ENCODE measurements at regions not wholly inside any gene's neighbourhood (a gene's known extent, or its start where the extent isn't known, plus 50 kb on each side); places are given as distances from the start of the nearest gene placed in this dataset.

DNA sequence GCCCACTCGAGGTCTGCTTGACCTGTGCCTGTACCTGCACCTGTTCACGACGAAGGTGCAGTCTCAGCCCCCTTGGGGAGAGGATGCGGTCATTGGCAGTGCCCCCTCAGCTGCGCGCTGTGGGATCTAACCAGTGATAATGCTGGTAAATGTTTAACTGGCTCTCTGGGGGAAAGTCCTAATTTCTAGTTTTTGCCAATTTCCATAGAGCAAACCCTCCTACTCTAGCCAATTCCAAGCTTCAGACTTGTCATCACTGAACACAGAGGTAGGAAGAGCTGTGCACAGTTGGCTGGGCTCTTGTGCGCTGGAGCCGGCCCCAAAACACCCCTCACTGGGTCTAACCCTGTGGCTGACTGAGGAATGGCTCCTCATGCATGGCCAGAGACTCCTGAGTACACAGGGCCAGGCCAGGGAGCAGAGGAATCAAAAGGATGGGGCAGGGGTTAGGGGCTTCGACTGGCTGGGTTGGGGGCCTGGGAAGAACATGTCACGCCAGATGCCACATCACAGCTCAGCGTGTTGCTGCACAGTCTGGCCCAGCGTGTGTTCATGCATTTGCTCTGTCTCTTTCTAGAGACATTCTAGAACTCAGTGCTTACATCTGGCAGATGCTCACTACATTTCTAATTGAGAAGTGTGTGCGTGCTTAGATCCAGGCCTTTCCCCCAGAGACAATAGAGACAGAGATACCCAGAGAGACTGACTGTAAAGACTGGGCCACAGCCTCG is 270.8 kb downstream of the BCOR start:
- ATAC-seq (peak; percentile 70), DNase-seq (ENCODE audit: low spot score) (no peak)

DNA sequence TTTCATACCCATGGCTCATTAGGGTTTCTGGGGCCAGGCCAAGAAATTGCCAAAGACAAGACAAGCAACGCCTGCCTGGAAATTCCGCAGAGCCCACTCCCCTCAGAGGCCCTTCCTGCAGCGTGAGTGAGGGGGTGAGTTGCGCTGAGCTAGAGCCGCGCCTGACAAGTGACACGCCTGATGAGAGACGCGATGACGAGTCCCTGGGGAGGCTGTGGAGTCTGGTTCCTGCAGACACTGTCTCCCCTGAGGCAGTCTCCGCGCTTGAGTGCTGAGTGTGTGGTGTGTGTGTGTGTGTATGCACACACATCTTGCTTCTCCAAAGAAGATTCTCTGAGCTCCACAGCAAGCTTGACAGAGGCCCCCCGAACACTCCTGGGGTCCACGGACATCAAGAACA is 269.8 kb downstream of the BCOR start:
- ATAC-seq: no peak
- no peak for DNase-seq (ENCODE audit: low spot score)

DNA sequence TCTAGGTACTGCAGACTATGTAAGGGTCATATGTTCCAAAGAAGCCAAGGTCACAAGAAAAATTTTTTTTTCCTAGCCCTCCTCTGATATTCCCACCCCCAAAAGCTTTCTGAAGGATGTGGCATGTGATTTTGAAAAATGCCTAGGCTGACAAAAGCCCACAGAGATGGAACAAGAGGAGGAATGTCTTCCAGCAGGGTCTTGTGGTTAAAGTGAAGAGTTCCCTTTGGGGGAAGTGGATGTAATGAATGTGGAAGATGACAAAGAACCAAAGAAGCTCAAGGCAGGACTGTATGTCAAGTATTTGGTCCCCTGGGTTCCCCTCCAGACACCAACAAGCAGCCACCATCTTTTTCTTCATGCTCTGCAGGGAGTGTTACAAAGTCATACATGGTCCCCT is 268.8 kb downstream of the BCOR start:
- DNase-seq (ENCODE audit: low spot score) (no peak), ATAC-seq (no peak)

DNA sequence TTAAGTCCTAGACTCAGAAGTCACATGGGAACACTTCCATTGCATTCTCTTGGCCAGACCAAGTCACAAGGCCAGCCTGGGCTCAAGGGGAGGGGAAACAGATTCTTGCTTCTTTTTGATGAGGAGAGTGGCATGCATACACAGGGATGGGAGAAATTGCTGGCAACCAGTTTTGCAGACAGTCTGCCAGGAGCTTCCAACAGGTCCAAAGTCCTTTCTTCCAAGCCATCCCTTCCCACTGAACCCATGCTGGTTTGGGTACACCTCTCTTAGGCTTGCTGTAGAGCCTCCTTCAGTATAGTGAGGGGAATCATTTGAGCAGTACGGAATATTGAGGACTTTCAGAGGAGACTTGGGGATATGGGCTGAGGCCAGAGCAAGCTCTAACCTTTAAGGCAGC is 267.8 kb downstream of the BCOR start:
- DNase-seq (ENCODE audit: low spot score): peak; percentile 59
- peak; percentile 74 for ATAC-seq

DNA sequence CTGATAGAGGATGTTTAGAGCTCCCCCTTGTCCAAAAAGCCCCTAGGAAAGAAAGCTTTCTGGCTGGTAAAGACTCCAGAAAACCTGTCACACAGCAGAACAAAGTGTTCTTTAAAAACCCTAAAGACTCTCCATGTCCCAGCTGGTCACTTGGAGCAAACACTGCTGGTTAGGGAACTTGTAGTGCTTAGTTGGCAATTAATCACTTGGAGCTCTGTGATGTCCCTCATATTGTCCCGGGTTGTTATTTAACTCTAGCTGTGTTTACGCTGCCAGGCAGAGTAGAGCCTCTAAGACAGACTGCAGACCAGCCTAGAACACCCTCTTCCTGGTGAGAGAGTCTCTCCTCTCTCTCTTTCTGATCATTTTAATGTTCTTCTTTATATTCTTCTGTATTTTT is 267.3 kb downstream of the BCOR start:
- ATAC-seq (peak; percentile 81), DNase-seq (ENCODE audit: low spot score) (peak; percentile 48)

DNA sequence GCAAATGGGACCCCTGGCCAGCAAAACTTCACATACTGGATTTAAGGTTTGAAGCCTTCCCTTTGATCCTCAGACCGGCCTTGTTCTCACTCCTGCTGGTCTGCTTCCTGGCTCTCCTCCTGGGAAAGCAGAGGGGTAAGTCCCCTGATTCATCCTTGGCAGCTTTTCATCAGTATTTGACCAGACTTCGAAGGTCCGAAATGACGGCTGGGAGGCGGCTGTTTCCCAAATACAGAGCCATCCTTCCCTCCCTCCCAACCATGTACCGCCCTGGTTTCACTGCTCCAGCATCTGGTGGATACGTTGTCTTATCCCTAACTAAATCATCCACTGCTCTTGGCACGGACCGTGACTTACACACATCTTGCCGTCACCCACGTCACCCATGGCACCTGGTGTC is 265.5 kb downstream of the BCOR start:
- ATAC-seq (no peak), DNase-seq (ENCODE audit: low spot score) (no peak)

DNA sequence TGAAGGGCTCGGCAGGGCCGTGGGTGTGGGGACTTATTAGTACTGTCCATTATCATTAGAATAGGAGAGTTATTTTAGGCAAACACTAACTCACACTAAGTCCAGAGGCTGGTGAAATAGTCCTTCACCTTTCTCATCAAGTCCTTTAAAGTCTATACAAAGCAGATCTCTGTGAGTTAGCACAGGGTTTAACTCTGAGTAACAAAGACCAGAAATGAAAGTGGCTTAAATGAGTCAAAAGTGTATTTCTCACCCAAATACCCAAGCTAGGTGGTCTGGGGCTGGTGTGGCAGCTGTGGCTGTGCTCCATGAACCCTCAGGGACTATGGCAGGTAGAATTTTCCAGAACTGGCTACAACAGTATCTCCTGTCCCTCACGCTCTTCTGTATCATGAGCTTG is 263.2 kb downstream of the BCOR start:
- ATAC-seq (no peak), DNase-seq (ENCODE audit: low spot score) (no peak)

DNA sequence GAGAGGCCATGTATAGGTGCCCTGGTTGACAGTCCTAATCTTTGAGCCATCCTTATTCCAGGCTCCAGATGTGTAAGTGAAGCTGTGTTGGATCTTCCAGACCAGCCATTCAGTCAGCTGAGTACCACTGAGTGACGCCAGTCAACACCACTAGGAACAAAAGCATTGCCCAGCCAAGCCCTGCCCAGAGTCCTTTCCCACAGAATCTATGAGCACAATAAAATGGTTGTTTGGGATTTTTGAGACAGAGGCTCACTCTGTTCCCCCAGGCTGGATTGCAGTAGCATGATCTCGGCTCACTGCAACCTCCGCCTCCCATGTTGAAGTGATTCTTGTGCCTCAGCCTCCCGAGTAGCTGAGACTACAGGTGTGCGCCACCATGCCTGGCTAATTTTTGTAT is 262.5 kb downstream of the BCOR start:
- no peak for ATAC-seq
- no peak for DNase-seq (ENCODE audit: low spot score)

DNA sequence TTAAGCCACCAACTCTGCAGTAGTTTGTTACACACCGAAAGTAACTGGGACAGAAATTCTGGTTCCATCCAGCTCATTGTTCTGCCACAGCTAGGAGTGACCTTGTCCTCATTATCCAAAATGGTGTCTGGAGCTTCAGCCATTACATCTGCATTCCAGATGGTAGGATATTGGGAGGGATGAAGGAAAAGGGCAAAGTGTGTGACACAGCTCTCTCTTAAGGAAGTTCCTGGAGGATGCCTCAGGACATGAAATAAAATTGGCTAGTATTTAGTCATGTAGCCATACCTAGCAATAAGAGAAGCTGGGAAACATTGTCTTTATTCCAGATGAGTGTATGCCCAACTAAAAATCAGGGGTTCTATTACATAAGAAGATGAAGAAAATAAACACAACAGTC is 262.0 kb downstream of the BCOR start:
- ATAC-seq (no peak), DNase-seq (ENCODE audit: low spot score) (no peak)

DNA sequence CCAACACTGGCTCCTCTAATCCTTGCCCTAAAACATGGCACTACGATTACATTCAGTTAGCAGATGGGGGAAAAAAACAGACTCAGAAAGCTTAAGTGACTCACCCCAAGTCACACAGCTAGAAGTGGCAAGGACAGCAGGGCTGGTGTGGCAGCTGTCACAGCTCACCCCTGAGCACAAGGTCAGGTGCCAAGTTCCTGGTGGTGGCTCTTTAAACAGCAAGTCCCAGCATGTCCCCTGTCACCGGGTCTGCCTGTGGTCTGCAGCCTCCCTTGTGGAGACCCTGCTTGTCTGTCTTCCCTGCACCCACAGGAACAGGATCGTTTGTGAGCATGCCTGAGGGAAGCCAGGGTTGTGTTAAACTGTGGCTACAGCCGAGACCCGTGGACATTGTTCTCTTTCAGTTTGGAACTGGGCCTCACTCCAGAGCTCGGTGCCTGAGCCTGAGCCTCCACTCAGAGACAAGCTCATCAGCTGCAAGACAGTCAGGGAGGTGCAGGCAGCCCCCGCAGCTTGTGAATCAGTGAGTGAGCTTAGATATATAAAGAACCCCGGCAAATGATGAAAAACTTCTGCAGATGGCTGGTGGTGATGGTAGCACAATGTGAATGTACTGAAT is 260.8 kb downstream of the BCOR start:
- ATAC-seq (peak; percentile 96), DNase-seq (ENCODE audit: low spot score) (peak; percentile 47)

DNA sequence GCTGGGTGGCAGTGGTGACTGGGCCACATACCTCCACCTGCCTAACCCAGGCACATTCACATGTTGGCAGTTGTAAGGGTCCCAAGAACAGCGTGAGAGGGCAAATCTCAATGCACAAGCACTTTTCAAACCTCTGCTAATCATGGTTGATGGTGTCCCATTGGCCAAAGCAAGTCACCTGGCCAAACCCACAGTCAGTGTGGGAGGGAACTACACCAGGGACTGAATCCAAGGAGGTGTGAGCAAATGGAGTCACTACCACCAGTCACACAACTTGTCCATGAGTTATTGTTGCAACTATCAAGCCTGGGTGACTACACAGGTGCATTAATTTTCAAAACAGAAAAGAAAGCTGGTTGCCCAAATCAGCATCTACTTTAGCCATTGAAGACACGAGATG is 260.1 kb downstream of the BCOR start:
- ATAC-seq: no peak

DNA sequence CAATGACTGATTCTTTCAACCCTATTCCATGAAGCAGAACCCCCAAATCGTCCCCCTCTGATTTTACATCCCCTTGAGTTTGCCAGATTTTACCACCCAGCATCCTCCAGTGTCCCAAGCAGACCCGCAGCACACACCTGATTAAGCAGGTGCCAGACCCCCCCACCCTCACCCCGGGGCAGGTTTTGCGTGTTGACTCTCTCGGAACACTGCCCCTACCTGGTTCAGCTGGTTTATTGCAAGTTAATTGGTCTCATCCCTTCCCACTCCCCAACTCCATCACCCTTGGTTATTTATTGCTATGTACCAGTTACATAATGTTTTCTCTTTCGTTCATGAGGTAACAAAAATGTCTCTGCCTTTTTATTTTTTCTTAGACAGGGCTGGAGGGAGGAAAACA is 258.4 kb downstream of the BCOR start:
- no peak for DNase-seq (ENCODE audit: low spot score)
- no peak for ATAC-seq

More for the DNA sequence above, 260.1 kb downstream of the BCOR start:
- no peak for DNase-seq (ENCODE audit: low spot score)

DNA sequence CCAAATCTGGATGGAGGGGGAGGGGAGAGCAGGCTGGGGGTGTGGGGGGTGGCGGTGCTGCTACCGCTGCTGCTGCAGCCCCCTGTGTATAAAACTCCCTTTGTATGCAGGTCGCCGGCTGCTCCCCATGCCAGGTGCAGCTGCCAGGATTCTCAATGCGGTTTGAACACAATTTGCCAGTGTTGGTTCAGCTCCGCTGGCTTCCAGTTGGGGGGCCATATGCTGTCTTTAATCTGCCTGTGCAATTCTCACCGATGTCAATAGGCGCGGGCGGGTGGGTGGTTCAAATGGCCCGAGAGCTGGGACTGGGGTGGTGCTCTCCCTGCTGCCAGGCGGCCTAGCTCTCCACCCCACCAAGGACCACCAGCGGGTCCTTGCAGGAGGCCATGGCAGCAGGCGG is 257.6 kb downstream of the BCOR start:
- DNase-seq (ENCODE audit: low spot score) (no peak), ATAC-seq (no peak)

DNA sequence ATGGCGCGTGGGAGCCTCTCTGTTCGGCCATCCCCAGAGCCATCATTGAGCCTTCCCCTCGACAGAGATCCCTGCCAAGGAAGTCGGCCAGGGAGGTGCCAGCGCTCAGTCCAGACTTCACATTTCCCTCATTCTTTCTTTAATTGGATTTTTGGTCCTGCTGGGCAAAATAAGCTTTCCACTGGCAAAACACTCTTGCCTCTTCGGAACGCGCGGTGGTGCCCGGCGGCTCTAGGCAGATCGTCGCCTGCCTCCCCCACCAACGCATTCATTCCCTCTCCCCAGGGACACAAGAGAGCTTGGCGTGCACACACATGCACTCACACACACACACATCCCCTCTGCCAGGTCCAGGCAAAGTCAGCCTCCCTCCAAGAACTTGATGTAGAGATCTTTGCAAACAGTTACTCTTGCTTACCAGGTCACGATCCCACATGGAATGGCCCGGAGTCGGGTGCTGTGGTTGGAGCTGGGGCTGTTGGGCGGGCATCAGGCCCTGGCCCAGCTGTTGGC is 257.1 kb downstream of the BCOR start:
- DNase-seq (ENCODE audit: low spot score) (no peak), ATAC-seq (no peak)

DNA sequence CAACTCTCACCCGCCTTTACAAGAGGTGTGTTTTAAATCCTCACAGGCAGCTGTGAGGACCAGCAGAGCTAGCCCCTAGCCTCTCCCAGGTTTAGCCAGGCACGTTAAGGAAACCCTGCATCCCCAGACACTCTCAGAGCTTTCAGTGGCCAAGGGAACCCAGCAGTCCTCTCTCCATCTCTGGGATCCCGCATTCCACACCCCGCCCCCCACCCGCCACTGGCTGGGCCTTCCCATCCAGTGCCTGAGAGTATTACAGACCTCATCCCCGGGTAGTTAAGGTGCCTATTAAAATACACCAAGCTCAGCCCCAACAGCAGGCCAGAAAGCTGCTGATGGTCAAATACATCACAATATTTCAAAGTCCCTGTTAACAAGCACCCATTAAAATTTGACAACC is 256.2 kb downstream of the BCOR start:
- DNase-seq (ENCODE audit: low spot score) (no peak), ATAC-seq (no peak)

DNA sequence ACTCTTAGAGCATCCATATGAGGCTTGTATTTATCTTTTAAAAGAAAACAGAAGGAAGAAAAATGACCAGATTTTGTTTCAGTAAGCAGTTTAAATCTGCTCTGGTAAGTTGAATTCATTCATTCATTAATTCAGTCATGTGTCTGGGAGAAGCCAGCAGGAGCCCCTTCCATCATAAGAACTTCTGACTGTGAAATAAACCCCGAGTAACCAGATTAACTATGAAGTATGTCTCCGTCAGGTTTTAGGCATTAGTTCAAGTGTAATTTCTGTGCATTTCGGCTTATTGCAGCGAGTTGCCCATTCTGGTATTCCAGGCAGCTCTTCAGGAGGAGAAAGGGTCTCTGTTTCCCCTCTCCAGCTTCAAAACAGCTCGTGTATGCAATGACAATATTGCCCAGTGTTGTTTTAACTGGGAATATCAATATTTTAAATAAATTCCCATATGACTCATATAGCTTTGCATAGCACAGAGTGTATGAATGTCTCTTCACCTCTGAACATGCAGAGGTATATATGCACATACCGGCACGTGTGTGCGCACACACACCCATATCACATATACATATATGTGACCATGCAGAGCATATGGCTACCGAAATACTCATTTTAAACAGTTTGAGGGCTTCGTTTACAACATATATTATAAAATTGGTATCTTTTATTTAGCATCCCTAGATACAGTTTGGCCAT is 255.3 kb downstream of the BCOR start:
- ATAC-seq: no peak

DNA sequence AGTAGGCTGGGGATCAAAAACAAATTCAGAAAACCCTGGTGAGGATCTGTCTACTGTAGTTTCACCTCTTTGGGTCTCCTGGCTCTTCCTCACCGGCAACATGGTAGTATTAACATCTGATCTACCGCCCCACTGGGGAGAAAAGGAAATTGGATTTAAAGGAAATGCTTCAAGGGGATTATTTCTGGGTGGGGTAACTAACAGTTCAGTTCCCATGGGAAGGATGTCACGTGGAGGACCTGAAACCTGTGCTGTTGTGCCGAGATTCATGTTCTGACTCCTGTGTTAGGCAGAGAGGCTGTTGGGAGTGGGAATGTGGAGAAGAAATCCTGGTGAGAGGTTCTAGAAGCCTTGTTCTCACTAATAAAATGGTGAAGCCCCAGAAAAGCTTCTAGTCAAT is 254.4 kb downstream of the BCOR start:
- DNase-seq (ENCODE audit: low spot score) (no peak), ATAC-seq (no peak)

More for the DNA sequence above, 255.3 kb downstream of the BCOR start:
- no peak for DNase-seq (ENCODE audit: low spot score)

DNA sequence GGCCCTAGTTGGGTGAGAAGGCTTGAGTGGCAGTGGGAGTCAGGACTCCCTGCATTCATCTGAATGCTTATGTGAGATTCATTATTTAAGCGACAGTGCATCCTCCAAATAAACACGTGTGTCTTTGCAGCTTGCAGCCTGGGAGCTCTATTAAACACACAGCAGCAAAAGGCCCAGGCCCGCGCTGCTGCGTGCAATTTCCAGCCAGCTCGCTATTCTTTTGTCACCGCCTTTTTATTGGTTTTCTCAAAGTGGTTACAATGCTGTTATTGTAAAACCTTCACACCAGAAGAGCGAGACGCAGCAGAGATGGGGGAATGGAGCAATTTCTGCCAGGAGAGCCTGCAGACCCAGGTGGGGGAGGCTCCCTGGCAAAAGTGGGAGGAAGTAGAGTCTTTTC is 252.5 kb downstream of the BCOR start:
- DNase-seq (ENCODE audit: low spot score) (no peak), ATAC-seq (no peak)

DNA sequence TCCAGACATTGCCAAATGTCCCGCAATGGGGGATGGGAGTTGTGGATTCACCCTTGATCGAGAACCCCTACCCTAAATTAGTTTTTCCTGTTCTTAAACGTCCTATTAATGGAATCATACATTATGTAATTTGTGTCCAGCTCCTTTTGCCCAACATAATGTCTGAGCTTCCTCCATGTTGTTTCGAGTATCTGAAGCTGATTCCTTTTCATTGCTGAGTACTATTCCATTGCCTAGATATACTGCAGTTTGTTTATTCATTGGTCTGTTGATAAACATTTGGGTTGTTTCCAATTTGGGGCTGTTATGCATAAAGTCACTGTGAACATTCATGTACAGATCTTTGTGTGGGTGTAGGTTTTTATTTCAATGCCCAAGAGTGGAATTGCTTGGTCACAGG is 251.3 kb downstream of the BCOR start:
- ATAC-seq: no peak

DNA sequence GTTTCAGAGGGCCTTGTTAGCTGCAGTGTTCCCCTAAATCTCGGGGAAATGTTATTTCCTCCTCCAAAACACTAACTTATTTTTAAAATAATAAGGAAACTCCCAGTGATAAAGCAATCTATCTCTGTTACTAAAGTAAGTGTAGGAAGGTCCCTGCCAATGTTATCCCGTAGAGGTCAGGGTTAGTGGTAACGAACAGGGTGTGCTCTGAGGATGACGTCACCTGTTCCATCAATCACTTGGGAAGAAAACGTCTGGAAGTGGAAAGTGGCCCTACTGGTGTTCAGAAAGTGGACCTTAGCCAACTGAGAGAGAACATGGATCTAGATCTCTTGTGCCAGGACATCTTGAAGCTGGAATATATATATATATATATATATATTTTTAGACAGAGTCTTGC is 249.5 kb downstream of the BCOR start:
- DNase-seq (ENCODE audit: low spot score): no peak
- ATAC-seq: peak; percentile 27

More for the DNA sequence above, 251.3 kb downstream of the BCOR start:
- DNase-seq (ENCODE audit: low spot score): no peak

DNA sequence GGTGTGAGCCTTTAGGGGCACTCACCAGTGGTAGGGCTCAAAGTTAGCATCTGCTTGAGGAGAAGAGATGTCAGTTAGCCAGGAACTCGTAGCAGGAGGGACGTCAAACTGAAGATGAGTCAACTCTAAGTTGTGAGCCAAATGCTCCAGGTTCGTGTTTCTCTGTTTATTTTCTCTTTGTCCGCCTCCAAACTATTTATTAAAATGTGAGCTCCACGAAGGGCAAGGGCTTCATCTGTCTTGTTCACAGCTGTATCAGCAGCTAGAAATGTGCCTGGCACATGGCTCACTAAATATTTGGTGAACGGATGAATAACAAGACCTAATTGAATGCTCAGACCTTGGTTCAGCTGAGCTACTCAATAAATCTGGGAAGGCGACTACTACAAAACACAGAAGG is 248.9 kb downstream of the BCOR start:
- no peak for ATAC-seq
- DNase-seq (ENCODE audit: low spot score): no peak

DNA sequence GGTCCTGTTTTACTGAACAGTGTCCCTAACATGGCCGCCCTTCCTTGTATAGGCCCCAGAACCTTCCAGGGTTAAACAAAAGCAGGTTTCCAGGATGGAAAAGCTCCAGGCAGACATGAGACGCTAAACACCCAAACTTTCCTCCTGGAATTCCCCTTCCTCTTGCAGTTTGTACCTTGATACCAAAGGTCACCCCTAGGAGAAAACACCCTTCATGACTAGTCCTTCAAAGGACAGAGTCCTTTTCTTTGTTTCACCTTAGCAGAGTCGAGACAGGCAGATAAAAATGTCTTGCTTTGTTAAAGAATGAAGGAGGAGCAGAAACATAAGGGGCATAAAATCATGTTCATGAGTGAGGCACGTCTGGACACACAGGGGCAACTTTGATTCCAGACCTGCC is 247.5 kb downstream of the BCOR start:
- no peak for DNase-seq (ENCODE audit: low spot score)
- no peak for ATAC-seq
